ENCODE measurements at regions not wholly inside any gene's neighbourhood (a gene's known extent, or its start where the extent isn't known, plus 50 kb on each side); places are given as distances from the start of the nearest gene placed in this dataset.

DNA sequence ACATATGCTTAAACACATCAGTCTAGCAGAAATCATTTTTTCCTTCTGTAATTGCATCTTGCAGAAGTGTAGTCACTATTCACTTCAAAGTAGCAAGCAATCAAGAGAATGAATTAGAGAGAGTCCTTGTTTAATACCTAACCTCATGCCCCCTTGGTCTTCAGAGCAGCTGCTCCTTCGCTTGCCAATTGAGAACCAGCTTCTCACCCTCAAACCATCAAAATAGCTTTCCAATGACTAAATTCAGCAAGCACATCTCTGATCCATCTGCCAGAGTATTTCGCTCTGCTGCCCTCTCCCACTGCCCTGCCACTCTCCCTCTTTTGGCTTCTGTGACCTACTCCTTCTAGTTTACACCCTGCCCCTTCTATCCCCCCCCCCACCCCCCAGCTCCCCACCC, 120.7 kb upstream of the AGAP1 start:
- peaks cover 11% of the 10 kb centered on the region for H3K27me3 ChIP-seq (ENCODE audit: insufficient read depth, low read length)
- no peak for DNase-seq (ENCODE audit: insufficient read length, low spot score, missing footprints)
- H3K27ac ChIP-seq (ENCODE audit: low read depth, low read length): no peak overlapping the region
- no peak overlapping the region for H3K4me3 ChIP-seq (ENCODE audit: insufficient read depth, low read length)
- no peaks in the 10 kb centered on the region for H3K9me3 ChIP-seq (ENCODE audit: low read depth, low read length)
- no peaks in the 10 kb centered on the region for H4K20me1 ChIP-seq (ENCODE audit: insufficient read depth, low read length)
- H3K79me2 ChIP-seq (ENCODE audit: insufficient read depth, low read length): no peaks in the 10 kb centered on the region
- H3K36me3 ChIP-seq (ENCODE audit: insufficient read depth, low read length): no peaks in the 10 kb centered on the region
- H3K4me1 ChIP-seq (ENCODE audit: insufficient read depth, low read length): peaks cover 4% of the 10 kb centered on the region
- TF ChIP-seq, protein P1, sequence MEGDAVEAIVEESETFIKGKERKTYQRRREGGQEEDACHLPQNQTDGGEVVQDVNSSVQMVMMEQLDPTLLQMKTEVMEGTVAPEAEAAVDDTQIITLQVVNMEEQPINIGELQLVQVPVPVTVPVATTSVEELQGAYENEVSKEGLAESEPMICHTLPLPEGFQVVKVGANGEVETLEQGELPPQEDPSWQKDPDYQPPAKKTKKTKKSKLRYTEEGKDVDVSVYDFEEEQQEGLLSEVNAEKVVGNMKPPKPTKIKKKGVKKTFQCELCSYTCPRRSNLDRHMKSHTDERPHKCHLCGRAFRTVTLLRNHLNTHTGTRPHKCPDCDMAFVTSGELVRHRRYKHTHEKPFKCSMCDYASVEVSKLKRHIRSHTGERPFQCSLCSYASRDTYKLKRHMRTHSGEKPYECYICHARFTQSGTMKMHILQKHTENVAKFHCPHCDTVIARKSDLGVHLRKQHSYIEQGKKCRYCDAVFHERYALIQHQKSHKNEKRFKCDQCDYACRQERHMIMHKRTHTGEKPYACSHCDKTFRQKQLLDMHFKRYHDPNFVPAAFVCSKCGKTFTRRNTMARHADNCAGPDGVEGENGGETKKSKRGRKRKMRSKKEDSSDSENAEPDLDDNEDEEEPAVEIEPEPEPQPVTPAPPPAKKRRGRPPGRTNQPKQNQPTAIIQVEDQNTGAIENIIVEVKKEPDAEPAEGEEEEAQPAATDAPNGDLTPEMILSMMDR (IDR thresholded peaks at IDR 0.05; ENCODE audit: extremely low read depth, low read depth, low read length): no peak
- no peak overlapping the region for H2AFZ ChIP-seq (ENCODE audit: low read length)
- no peak overlapping the region for H3K4me2 ChIP-seq (ENCODE audit: insufficient read depth, low read length)

DNA sequence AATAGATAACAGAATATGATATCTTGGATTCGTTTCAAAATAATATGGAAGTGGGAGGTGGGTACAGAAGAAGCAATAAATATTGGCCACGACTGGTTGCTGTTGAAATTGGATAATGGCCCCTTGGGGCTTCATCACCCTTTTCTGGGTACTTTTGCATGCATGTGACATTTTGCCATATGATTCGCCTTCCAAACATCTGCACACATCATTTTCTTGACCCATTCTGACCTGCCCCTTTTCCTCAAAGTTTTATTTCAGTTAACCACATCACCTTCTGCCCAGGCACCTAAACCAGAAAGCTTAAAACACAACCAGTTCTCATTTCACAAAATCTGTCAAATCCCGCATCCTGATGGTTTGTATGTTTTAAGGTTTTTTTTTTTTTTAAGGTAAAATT, 116.7 kb upstream of the AGAP1 start:
- H2AFZ ChIP-seq (ENCODE audit: low read length): no peak overlapping the region
- TF ChIP-seq, protein P1 (IDR thresholded peaks at IDR 0.05; ENCODE audit: extremely low read depth, low read depth, low read length): no peak
- H3K4me3 ChIP-seq (ENCODE audit: insufficient read depth, low read length): no peak overlapping the region
- H3K4me1 ChIP-seq (ENCODE audit: insufficient read depth, low read length): peaks cover 7% of the 10 kb centered on the region
- no peaks in the 10 kb centered on the region for H3K9me3 ChIP-seq (ENCODE audit: low read depth, low read length)
- H3K4me2 ChIP-seq (ENCODE audit: insufficient read depth, low read length): no peak overlapping the region
- no peaks in the 10 kb centered on the region for H3K27me3 ChIP-seq (ENCODE audit: insufficient read depth, low read length)
- H3K27ac ChIP-seq (ENCODE audit: low read depth, low read length): no peak overlapping the region
- H3K79me2 ChIP-seq (ENCODE audit: insufficient read depth, low read length): no peaks in the 10 kb centered on the region
- no peaks in the 10 kb centered on the region for H3K36me3 ChIP-seq (ENCODE audit: insufficient read depth, low read length)
- no peak for DNase-seq (ENCODE audit: insufficient read length, low spot score, missing footprints)
- H4K20me1 ChIP-seq (ENCODE audit: insufficient read depth, low read length): no peaks in the 10 kb centered on the region

DNA sequence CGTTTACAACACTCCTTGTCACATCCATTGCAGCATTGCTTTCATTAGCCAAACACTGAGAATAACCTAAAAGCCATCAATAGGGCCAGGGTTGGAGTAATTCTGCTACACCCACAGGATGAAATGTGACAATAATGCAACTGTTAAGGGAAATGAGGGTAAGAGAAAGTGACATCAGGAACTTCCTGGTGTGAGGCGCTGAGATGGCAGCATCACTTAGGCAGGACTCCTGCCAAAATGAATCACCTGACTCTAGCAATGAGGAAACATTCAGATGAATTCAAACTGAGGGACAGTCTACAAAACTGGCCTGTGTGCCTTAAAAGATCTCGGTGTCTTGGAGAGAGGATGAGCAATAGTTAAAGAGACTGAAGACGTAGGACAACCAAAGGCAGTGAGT, 115.6 kb upstream of the AGAP1 start:
- Histone ChIP-seq H3K36me3 (ENCODE audit: insufficient read depth, low read length) (no peaks in the 10 kb centered on the region), H3K79me2 (ENCODE audit: insufficient read depth, low read length) (no peaks in the 10 kb centered on the region), H3K27ac (ENCODE audit: low read depth, low read length) (no peak overlapping the region), H4K20me1 (ENCODE audit: insufficient read depth, low read length) (no peaks in the 10 kb centered on the region), H3K4me3 (ENCODE audit: insufficient read depth, low read length) (no peak overlapping the region), H2AFZ (ENCODE audit: low read length) (peak overlapping the region; percentile 10), H3K27me3 (ENCODE audit: insufficient read depth, low read length) (no peaks in the 10 kb centered on the region), H3K4me2 (ENCODE audit: insufficient read depth, low read length) (no peak overlapping the region), H3K4me1 (ENCODE audit: insufficient read depth, low read length) (peaks cover 4% of the 10 kb centered on the region), H3K9me3 (ENCODE audit: low read depth, low read length) (no peaks in the 10 kb centered on the region)
- no peak for DNase-seq (ENCODE audit: insufficient read length, low spot score, missing footprints)
- TF ChIP-seq, protein P1 (IDR thresholded peaks at IDR 0.05; ENCODE audit: extremely low read depth, low read depth, low read length): no peak

DNA sequence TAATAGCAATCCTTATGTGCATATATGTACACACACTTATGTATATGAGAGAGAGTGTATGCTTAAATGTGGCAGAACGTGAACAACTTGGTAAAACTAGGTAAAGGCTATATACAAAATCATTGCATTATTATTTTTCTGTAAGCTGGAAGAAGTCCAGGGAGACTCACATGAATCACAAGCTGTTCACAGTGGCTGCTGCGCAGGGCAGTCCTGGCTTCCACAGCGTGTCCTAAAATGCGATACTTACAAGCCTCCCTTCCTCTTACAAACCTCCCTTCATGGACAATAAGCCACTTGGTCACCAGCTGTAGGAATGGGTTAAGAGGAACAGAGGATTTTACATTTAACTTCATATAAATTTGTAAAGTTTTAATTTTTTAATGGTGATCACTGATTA, 114.9 kb upstream of the AGAP1 start:
- no peak overlapping the region for H3K4me3 ChIP-seq (ENCODE audit: insufficient read depth, low read length)
- TF ChIP-seq, protein P1 (IDR thresholded peaks at IDR 0.05; ENCODE audit: extremely low read depth, low read depth, low read length): no peak
- H3K27me3 ChIP-seq (ENCODE audit: insufficient read depth, low read length): no peaks in the 10 kb centered on the region
- H3K27ac ChIP-seq (ENCODE audit: low read depth, low read length): no peak overlapping the region
- H3K36me3 ChIP-seq (ENCODE audit: insufficient read depth, low read length): no peaks in the 10 kb centered on the region
- no peak for DNase-seq (ENCODE audit: insufficient read length, low spot score, missing footprints)
- H4K20me1 ChIP-seq (ENCODE audit: insufficient read depth, low read length): no peaks in the 10 kb centered on the region
- no peaks in the 10 kb centered on the region for H3K9me3 ChIP-seq (ENCODE audit: low read depth, low read length)
- no peaks in the 10 kb centered on the region for H3K79me2 ChIP-seq (ENCODE audit: insufficient read depth, low read length)
- no peak overlapping the region for H3K4me2 ChIP-seq (ENCODE audit: insufficient read depth, low read length)
- H2AFZ ChIP-seq (ENCODE audit: low read length): no peak overlapping the region
- peaks cover 4% of the 10 kb centered on the region for H3K4me1 ChIP-seq (ENCODE audit: insufficient read depth, low read length)
